HepG2 (cell line): ENCODE measurements at regions not wholly inside any gene's neighbourhood (a gene's known extent, or its start where the extent isn't known, plus 50 kb on each side); places are given as distances from the start of the nearest gene placed in this dataset.

Source experiments
- ATAC-seq: fragments of 200-7000 bp; cut with Tn5 transposase; 3 replicates; pipeline ENCODE4 v1.9.1; 2020; ENCODE audit warnings: mild to moderate bottlenecking, moderate library complexity
- BruUV-seq: library from RNA; stranded (reverse); fragments of 400-500 nt; replicated peaks from 2 replicates; lab custom pipeline; 2021; lab: Mats Ljungman, UMichigan
- CTCF ChIA-PET: fragments of 300-600 bp; formaldehyde crosslinking; extraction: SDS; loops from one replicate; lab custom pipeline; 2021; ENCODE audit warnings: low total read pairs, inconsistent platforms, low intra/inter-chr PET ratio; lab: Yijun Ruan, JAX
- POLR2A ChIA-PET: fragments of 350-600 bp; sonication (Branson Sonifier 250); formaldehyde crosslinking; loops from one replicate; lab custom pipeline; 2020; ENCODE audit warnings: antibody characterized with exemption, inconsistent platforms; lab: Yijun Ruan, JAX
- DNase-seq: peaks from one replicate; pipeline ENCODE4 v3.0.0-alpha.2; 2015; ENCODE audit warnings: low spot score
- FAIRE-seq: peaks from 3 replicates; lab custom pipeline; 2011; peaks lifted over from hg19 to GRCh38; lab: Jason Lieb, UNC
- H2AFZ ChIP-seq: one replicate; pipeline ENCODE4 v1.6.1; 2011; ENCODE audit warnings: low read length, inconsistent platforms
- H3K27ac ChIP-seq: fragments of 300-600 bp; 3 replicates; pipeline ENCODE4 v1.8.0; 2011; ENCODE audit warnings: mixed run types, mild to moderate bottlenecking, mixed read lengths, low read length, inconsistent platforms; ENCODE audit not compliant: insufficient read depth; ENCODE audit errors: extremely low read length
- H3K27me3 ChIP-seq, 2 experiments: fragments of 200-600 bp in 1 of 2; 2 replicates in 1 of 2; 3 replicates in 1 of 2; pipeline versions ENCODE4 v1.6.0 to v1.8.0; 2011; ENCODE audit warnings: low read length in 2 of 2, mild to moderate bottlenecking in 2 of 2, moderate library complexity in 2 of 2, inconsistent platforms in 1 of 2; ENCODE audit not compliant: insufficient read depth in 2 of 2, control insufficient read depth in 1 of 2
- H3K36me3 ChIP-seq, 2 experiments: fragments of 200-600 bp in 1 of 2; replicated peaks in 1 of 2; 2 replicates in 1 of 2; 3 replicates in 1 of 2; pipeline versions ENCODE4 v1.5.1 to v1.8.0; 2011; ENCODE audit warnings: low read length in 2 of 2, inconsistent platforms in 1 of 2; ENCODE audit not compliant: insufficient read depth in 2 of 2, control insufficient read depth in 1 of 2
- H3K4me1 ChIP-seq: 2 replicates; pipeline ENCODE4 v1.5.1; 2012; ENCODE audit warnings: low read length, inconsistent platforms; ENCODE audit not compliant: insufficient read depth
- H3K4me2 ChIP-seq: 2 replicates; pipeline ENCODE4 v1.6.0; 2011; ENCODE audit warnings: low read depth, low read length, inconsistent platforms
- H3K4me3 ChIP-seq, 3 experiments: fragments of 200-600 bp in 1 of 3; sonication (generic), shearing (Covaris generic) in 1 of 3; replicated peaks in 1 of 3; 2 replicates each; pipeline ENCODE4 v1.5.1; 2011 to 2016; ENCODE audit warnings: low read length in 3 of 3, inconsistent platforms in 2 of 3, low read depth in 2 of 3, mild to moderate bottlenecking in 2 of 3, control low read depth in 1 of 3, mixed read lengths in 1 of 3; ENCODE audit not compliant: insufficient read depth in 1 of 3
- H3K79me2 ChIP-seq: one replicate; pipeline ENCODE4 v1.6.1; 2011; ENCODE audit warnings: low read length, inconsistent platforms; ENCODE audit not compliant: insufficient read depth
- H3K9ac ChIP-seq: 2 replicates; pipeline ENCODE4 v1.6.0; 2011; ENCODE audit warnings: mild to moderate bottlenecking, low read depth, low read length, inconsistent platforms; ENCODE audit not compliant: insufficient read depth
- H3K9me3 ChIP-seq: 2 replicates; pipeline ENCODE4 v1.5.1; 2012; ENCODE audit warnings: mild to moderate bottlenecking, low read length
- H4K20me1 ChIP-seq: 2 replicates; pipeline ENCODE4 v1.6.0; 2011; ENCODE audit warnings: inconsistent platforms, mild to moderate bottlenecking, low read length, moderate library complexity; ENCODE audit not compliant: insufficient read depth
- CENPT ChIP-seq: sonication (generic); formaldehyde crosslinking; IDR thresholded peaks from 2 replicates; pipeline ENCODE4 v1.8.0; 2022; ENCODE audit warnings: low read depth, mild to moderate bottlenecking, moderate library complexity, missing genetic modification reagents
- GFI1 ChIP-seq: sonication (generic); formaldehyde crosslinking; IDR thresholded peaks from 2 replicates; pipeline ENCODE4 v1.5.0; 2020; ENCODE audit warnings: missing genetic modification reagents, mild to moderate bottlenecking, borderline replicate concordance
- ZNF607 ChIP-seq: sonication (generic); formaldehyde crosslinking; IDR thresholded peaks from 2 replicates; pipeline ENCODE4 v1.5.1; 2020; ENCODE audit warnings: missing genetic modification reagents, mild to moderate bottlenecking, borderline replicate concordance
- ZNF891 ChIP-seq: sonication (generic); formaldehyde crosslinking; IDR thresholded peaks from 2 replicates; pipeline ENCODE4 v1.5.0; 2020; ENCODE audit warnings: mild to moderate bottlenecking, missing genetic modification reagents
- WGBS: methylation state at CpG from one replicate; pipeline ENCODE4 v1.1.6; 2017; ENCODE audit warnings: low lambda C conversion rate; 5-methylcytosine and 5-hydroxymethylcytosine counted together
- in situ Hi-C: cut with HindIII; loops from 2 replicates; pipeline ENCODE4 v1.10.0; 2017; ENCODE audit warnings: low pct_unique_long_range_greater_than_20kb; ENCODE audit not compliant: extremely low pct_ligation_motif_present
- intact Hi-C: fragments of 100-400 bp; cut with micrococcal nuclease; formaldehyde crosslinking; loops from one replicate; pipeline ENCODE4 v1.10.0; 2022; ENCODE audit not compliant: unreplicated experiment
- TF ChIP-seq, protein P1 (sequence below): sonication (generic); formaldehyde crosslinking; IDR thresholded peaks from 2 replicates; pipeline ENCODE4 v1.4.0; 2020; ENCODE audit warnings: low read depth, mild to moderate bottlenecking, missing genetic modification reagents
- TF ChIP-seq, protein P2 (sequence below): sonication (generic); formaldehyde crosslinking; IDR thresholded peaks from 2 replicates; pipeline ENCODE4 v1.4.0; 2020; ENCODE audit warnings: missing genetic modification reagents, mild to moderate bottlenecking, borderline replicate concordance
- TF ChIP-seq, protein P3 (sequence below): sonication (generic); formaldehyde crosslinking; IDR thresholded peaks from 2 replicates; pipeline ENCODE4 v1.4.0; 2020; ENCODE audit warnings: mild to moderate bottlenecking, missing genetic modification reagents

DNA sequence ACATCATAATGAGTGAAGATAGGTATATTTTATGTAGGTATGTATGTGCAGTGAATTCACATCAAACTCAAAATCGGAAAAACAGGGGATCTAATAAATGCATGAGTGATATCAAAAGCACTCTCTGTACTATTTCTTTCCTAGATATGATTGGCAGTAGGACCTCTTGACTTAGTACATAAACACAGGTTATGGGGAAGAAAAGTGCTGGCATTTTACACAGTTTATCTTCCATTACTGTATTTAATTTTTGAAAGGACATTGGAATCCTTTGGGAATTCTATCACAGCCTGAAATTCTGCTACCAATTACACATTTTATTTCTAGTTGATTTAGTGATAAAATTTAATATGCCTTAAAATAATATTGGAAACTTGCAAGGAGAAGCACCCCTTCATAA, 470.5 kb upstream of the ONECUT1 start:
- Histone ChIP-seq H2AFZ (no peak overlapping the region), H3K27me3 (no peaks in the 10 kb centered on the region), H4K20me1 (no peaks in the 10 kb centered on the region), H3K27ac (no peak overlapping the region), H3K79me2 (no peaks in the 10 kb centered on the region), H3K4me2 (no peak overlapping the region), H3K9ac (no peak overlapping the region), H3K36me3 (no peaks in the 10 kb centered on the region), H3K9me3 (no peaks in the 10 kb centered on the region), H3K4me3 (no peak overlapping the region), H3K4me1 (no peaks in the 10 kb centered on the region)
- FAIRE-seq (no peak), ATAC-seq (no peak), DNase-seq (no peak)
- BruUV-seq: no TSS peak
- POLR2A ChIA-PET: no interaction called here
- in situ Hi-C loops (no loop called here), intact Hi-C loops (no loop called here)
- WGBS: 6% methylated on average over 1 of the region's 1 CpG
- CTCF ChIA-PET: no interaction called here
- TF ChIP-seq, protein P1, sequence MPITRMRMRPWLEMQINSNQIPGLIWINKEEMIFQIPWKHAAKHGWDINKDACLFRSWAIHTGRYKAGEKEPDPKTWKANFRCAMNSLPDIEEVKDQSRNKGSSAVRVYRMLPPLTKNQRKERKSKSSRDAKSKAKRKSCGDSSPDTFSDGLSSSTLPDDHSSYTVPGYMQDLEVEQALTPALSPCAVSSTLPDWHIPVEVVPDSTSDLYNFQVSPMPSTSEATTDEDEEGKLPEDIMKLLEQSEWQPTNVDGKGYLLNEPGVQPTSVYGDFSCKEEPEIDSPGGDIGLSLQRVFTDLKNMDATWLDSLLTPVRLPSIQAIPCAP (CRISPR knock-in tag): no peak
- no peak for TF ChIP-seq CENPT
- no peak for TF ChIP-seq GFI1 (CRISPR knock-in tag)
- TF ChIP-seq, protein P2, sequence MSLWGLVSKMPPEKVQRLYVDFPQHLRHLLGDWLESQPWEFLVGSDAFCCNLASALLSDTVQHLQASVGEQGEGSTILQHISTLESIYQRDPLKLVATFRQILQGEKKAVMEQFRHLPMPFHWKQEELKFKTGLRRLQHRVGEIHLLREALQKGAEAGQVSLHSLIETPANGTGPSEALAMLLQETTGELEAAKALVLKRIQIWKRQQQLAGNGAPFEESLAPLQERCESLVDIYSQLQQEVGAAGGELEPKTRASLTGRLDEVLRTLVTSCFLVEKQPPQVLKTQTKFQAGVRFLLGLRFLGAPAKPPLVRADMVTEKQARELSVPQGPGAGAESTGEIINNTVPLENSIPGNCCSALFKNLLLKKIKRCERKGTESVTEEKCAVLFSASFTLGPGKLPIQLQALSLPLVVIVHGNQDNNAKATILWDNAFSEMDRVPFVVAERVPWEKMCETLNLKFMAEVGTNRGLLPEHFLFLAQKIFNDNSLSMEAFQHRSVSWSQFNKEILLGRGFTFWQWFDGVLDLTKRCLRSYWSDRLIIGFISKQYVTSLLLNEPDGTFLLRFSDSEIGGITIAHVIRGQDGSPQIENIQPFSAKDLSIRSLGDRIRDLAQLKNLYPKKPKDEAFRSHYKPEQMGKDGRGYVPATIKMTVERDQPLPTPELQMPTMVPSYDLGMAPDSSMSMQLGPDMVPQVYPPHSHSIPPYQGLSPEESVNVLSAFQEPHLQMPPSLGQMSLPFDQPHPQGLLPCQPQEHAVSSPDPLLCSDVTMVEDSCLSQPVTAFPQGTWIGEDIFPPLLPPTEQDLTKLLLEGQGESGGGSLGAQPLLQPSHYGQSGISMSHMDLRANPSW (CRISPR knock-in tag): no peak

DNA sequence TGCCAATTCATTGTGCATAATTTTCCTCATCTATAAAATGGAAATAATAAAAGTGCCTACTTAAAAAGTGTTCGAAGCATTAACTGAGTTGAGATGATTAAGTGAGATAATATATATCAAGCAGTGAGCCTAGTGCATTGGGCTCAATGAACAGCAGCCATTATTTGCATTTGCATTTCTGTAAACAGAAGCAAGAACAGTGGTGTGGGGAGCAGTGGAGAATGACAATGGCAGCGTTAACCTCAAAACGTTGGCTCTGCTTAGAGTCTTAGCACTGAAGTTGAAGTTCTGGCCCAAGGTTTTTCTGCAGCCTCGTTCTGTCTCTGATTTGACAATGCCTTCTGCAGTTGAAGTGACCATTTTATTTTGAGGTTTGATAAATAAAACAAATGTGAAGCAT, 466.3 kb upstream of the ONECUT1 start:
- Histone ChIP-seq H3K4me2 (no peak overlapping the region), H3K9ac (no peak overlapping the region), H2AFZ (no peak overlapping the region), H3K27ac (no peak overlapping the region), H3K79me2 (no peaks in the 10 kb centered on the region), H3K9me3 (no peaks in the 10 kb centered on the region), H4K20me1 (no peaks in the 10 kb centered on the region), H3K27me3 (no peaks in the 10 kb centered on the region), H3K36me3 (no peaks in the 10 kb centered on the region), H3K4me3 (no peak overlapping the region), H3K4me1 (peaks cover 9% of the 10 kb centered on the region)
- FAIRE-seq (no peak), ATAC-seq (no peak), DNase-seq (no peak)
- in situ Hi-C loops (no loop called here), intact Hi-C loops (no loop called here)
- TF ChIP-seq ZNF607 (CRISPR knock-in tag) (no peak), ZNF891 (CRISPR knock-in tag) (no peak)
- TF ChIP-seq, protein P3, sequence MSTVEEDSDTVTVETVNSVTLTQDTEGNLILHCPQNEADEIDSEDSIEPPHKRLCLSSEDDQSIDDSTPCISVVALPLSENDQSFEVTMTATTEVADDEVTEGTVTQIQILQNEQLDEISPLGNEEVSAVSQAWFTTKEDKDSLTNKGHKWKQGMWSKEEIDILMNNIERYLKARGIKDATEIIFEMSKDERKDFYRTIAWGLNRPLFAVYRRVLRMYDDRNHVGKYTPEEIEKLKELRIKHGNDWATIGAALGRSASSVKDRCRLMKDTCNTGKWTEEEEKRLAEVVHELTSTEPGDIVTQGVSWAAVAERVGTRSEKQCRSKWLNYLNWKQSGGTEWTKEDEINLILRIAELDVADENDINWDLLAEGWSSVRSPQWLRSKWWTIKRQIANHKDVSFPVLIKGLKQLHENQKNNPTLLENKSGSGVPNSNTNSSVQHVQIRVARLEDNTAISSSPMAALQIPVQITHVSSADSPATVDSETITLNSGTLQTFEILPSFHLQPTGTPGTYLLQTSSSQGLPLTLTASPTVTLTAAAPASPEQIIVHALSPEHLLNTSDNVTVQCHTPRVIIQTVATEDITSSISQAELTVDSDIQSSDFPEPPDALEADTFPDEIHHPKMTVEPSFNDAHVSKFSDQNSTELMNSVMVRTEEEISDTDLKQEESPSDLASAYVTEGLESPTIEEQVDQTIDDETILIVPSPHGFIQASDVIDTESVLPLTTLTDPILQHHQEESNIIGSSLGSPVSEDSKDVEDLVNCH: no peak
- no TSS peak for BruUV-seq
- ChIA-PET CTCF (no interaction called here), POLR2A (no interaction called here)
- 40% methylated on average over 4 of the region's 4 CpGs for WGBS
